ENCODE measurements at regions not wholly inside any gene's neighbourhood (a gene's known extent, or its start where the extent isn't known, plus 50 kb on each side); places are given as distances from the start of the nearest gene placed in this dataset.

DNA sequence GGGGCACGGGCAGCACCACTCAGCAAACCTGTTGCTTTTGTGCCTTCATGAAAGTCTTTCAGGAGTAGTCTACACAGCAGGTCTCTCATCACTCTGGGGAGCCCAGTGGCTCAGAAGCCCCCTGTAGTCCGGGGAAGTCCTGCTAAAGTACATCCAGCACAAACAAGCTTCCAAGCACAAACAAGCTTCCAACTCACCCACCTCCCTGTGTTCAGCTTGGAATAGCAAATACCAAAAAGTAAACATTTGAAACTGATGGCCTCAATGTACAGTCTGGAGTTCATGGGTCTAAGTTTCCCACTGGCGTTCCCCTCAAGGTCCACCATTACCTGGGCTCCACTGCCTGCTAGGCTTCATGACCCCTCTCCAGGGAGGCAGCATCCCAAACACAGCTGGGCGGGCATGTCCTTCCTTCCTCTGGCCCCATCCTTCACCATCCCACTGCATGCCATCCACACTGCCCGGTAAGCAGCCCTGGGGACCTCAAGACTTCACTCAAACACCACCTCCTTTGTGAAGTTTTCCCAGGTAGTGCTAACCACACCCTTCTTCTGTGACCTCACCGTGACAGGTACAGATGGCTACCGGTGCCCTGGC lies 62.8 kb upstream of the SIAH1 start:
- Histone ChIP-seq H3K27me3 (ENCODE audit: insufficient read depth in 3 of 3, low read length in 2 of 3) (no peaks in the 10 kb centered on the region), H3K4me1 (peaks cover 14% of the 10 kb centered on the region), H3K36me3 (ENCODE audit: insufficient read depth in 1 of 2, low read depth in 1 of 2) (no peaks in the 10 kb centered on the region), H3K27ac (no peak overlapping the region), H3K4me3 (no peak overlapping the region), H3K9me3 (no peaks in the 10 kb centered on the region)
- TF ChIP-seq, protein P1, sequence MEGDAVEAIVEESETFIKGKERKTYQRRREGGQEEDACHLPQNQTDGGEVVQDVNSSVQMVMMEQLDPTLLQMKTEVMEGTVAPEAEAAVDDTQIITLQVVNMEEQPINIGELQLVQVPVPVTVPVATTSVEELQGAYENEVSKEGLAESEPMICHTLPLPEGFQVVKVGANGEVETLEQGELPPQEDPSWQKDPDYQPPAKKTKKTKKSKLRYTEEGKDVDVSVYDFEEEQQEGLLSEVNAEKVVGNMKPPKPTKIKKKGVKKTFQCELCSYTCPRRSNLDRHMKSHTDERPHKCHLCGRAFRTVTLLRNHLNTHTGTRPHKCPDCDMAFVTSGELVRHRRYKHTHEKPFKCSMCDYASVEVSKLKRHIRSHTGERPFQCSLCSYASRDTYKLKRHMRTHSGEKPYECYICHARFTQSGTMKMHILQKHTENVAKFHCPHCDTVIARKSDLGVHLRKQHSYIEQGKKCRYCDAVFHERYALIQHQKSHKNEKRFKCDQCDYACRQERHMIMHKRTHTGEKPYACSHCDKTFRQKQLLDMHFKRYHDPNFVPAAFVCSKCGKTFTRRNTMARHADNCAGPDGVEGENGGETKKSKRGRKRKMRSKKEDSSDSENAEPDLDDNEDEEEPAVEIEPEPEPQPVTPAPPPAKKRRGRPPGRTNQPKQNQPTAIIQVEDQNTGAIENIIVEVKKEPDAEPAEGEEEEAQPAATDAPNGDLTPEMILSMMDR (IDR thresholded peaks at IDR 0.05): no peak
- WGBS, 3 donors: 83 to 92% (median 92%) methylated on average over 7 of the region's 7 CpGs
- intact Hi-C loops (cut with DNase I): no loop called here
- no peak for DNase-seq
- ATAC-seq: no peak

- Histone ChIP-seq H3K4me1 (peaks cover 8% of the 10 kb centered on the region), H3K27me3 (ENCODE audit: insufficient read depth in 3 of 3, low read length in 2 of 3) (no peaks in the 10 kb centered on the region), H3K4me3 (no peak overlapping the region), H3K9me3 (no peaks in the 10 kb centered on the region), H3K36me3 (ENCODE audit: insufficient read depth in 1 of 2, low read depth in 1 of 2) (no peaks in the 10 kb centered on the region), H3K27ac (no peak overlapping the region)
- WGBS, 3 donors: 90 to 98% (median 93%) methylated on average over 8 of the region's 8 CpGs
- DNase-seq (no peak), ATAC-seq (no peak)
- TF ChIP-seq, protein P1 (IDR thresholded peaks at IDR 0.05): no peak
- intact Hi-C loops (cut with DNase I): no loop called here
Observed at GRCh38 chr16:48447428-48447827, 62.2 kb upstream of the SIAH1 start.

DNA sequence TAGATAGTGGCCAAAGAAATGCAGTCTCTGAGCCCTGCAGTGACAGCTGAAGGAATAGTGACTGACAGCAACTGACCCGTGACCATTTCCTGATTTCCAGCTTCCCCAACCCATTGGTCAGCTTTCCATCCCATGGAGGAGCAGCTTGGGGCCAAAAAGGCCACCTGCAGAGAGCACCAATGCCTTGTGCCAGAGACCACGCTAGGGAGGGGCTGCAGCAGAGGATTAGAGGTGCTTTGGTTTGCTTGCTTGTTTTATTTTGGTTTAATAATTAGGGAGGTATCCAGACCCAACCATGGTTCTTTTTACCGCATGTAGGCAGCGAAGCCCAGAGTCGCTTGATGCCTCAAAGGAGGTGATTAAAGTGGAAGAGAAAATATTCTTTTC lies 61.3 kb upstream of the SIAH1 start:
- 63 to 68% (median 68%) methylated on average over 5 of the region's 5 CpGs for WGBS, 3 donors
- DNase-seq (no peak), ATAC-seq (no peak)
- H3K9me3 ChIP-seq: no peaks in the 10 kb centered on the region
- intact Hi-C loops (cut with DNase I): no loop called here
- no peaks in the 10 kb centered on the region for H3K27me3 ChIP-seq (ENCODE audit: insufficient read depth in 3 of 3, low read length in 2 of 3)
- H3K36me3 ChIP-seq (ENCODE audit: insufficient read depth in 1 of 2, low read depth in 1 of 2): no peaks in the 10 kb centered on the region
- TF ChIP-seq, protein P1 (IDR thresholded peaks at IDR 0.05): no peak
- peaks cover 8% of the 10 kb centered on the region for H3K4me1 ChIP-seq
- no peak overlapping the region for H3K27ac ChIP-seq
- H3K4me3 ChIP-seq: no peak overlapping the region

GRCh38 chr16:48445782-48446533 lies 60.7 kb upstream of the SIAH1 start:
- H3K27ac ChIP-seq: no peak overlapping the region

More at GRCh38 chr16:48445782-48446533, 60.7 kb upstream of the SIAH1 start:
- H3K4me1 ChIP-seq: peaks cover 8% of the 10 kb centered on the region
- H3K9me3 ChIP-seq: no peaks in the 10 kb centered on the region
- DNase-seq (no peak), ATAC-seq (no peak)
- 92 to 95% (median 94%) methylated on average over 8 of the region's 8 CpGs for WGBS, 3 donors
- no peaks in the 10 kb centered on the region for H3K36me3 ChIP-seq (ENCODE audit: insufficient read depth in 1 of 2, low read depth in 1 of 2)
- no peaks in the 10 kb centered on the region for H3K27me3 ChIP-seq (ENCODE audit: insufficient read depth in 3 of 3, low read length in 2 of 3)
- TF ChIP-seq, protein P1 (IDR thresholded peaks at IDR 0.05): no peak
- no peak overlapping the region for H3K4me3 ChIP-seq
- intact Hi-C loops (cut with DNase I): no loop called here
